HCT116 (cell line): ENCODE measurements at regions not wholly inside any gene's neighbourhood (a gene's known extent, or its start where the extent isn't known, plus 50 kb on each side); places are given as distances from the start of the nearest gene placed in this dataset.

Experiments used
- ATAC-seq: fragments of 200-7000 bp; cut with Tn5 transposase; 2 replicates; pipeline ENCODE4 v1.9.1; 2020; ENCODE audit warnings: mild to moderate bottlenecking, moderate library complexity
- BruUV-seq: library from RNA; stranded (reverse); fragments of 400-500 nt; replicated peaks from 2 replicates; lab custom pipeline; 2021; lab: Mats Ljungman, UMichigan
- CTCF ChIA-PET: fragments of 300-600 bp; sonication (Branson Sonifier 250); formaldehyde crosslinking; loops from one replicate; lab custom pipeline; 2021; ENCODE audit warnings: antibody characterized with exemption; lab: Charles Lee
- POLR2A ChIA-PET: fragments of 300-600, 350-600 bp; sonication (Branson Sonifier 250); formaldehyde crosslinking; loops from one replicate; lab custom pipeline; 2021; ENCODE audit warnings: antibody characterized with exemption; lab: Charles Lee
- RAD21 ChIA-PET, 2 experiments: fragments of 300-600 bp; sonication (Branson Sonifier 250); formaldehyde crosslinking; loops; one replicate each; lab custom pipeline; 2023; ENCODE audit warnings: low total read pairs in 2 of 2; ENCODE audit not compliant: uncharacterized antibody in 2 of 2, unreplicated experiment in 2 of 2, low non-redundant PET in 1 of 2; lab: Charles Lee
- DNase-seq: peaks from one replicate; pipeline ENCODE4 v3.0.0-alpha.2; 2010; ENCODE audit warnings: low read depth, low spot score
- H2AFZ ChIP-seq: fragments of 200-600 bp; shearing (Covaris generic), sonication (generic); 2 replicates; pipeline ENCODE4 v1.6.1; 2017; ENCODE audit warnings: low read depth, mixed run types, mixed read lengths, antibody characterized with exemption, low read length; ENCODE audit not compliant: poor library complexity, severe bottlenecking
- H3K27ac ChIP-seq: 2 replicates; pipeline ENCODE4 v1.5.1; 2012; ENCODE audit warnings: low read depth, low read length
- H3K27me3 ChIP-seq: fragments of 200-600 bp; sonication (generic); 2 replicates; pipeline ENCODE4 v1.6.1; 2016; ENCODE audit warnings: mixed run types, low read length, mixed read lengths; ENCODE audit not compliant: insufficient read depth
- H3K36me3 ChIP-seq, 2 experiments: fragments of 200-500 bp in 1 of 2; fragments of 200-600 bp in 1 of 2; sonication (Bioruptor generic) in 1 of 2; sonication (generic) in 1 of 2; 2 replicates each; pipeline versions ENCODE4 v1.5.1 to v1.6.1; 2014 to 2016; ENCODE audit warnings: low read length in 2 of 2, inconsistent platforms in 1 of 2, mixed read lengths in 1 of 2, mixed run types in 1 of 2; ENCODE audit not compliant: insufficient read depth in 2 of 2, control insufficient read depth in 1 of 2
- H3K4me1 ChIP-seq, 2 experiments: fragments of 200-600 bp in 1 of 2; sonication (generic) in 1 of 2; 2 replicates each; pipeline versions ENCODE4 v1.5.1 to v1.6.1; 2012 to 2017; ENCODE audit warnings: low read length in 2 of 2, inconsistent platforms in 1 of 2, mild to moderate bottlenecking in 1 of 2, mixed read lengths in 1 of 2, mixed run types in 1 of 2, moderate library complexity in 1 of 2; ENCODE audit not compliant: insufficient read depth in 2 of 2, control insufficient read depth in 1 of 2
- H3K4me2 ChIP-seq: fragments of 200-600 bp; sonication (generic); 2 replicates; pipeline ENCODE4 v1.6.1; 2017; ENCODE audit warnings: mixed run types, low read length, mixed read lengths
- H3K4me3 ChIP-seq, 2 experiments: fragments of 200-600 bp in 1 of 2; sonication (generic) in 1 of 2; replicated peaks in 1 of 2; 2 replicates each; pipeline ENCODE4 v1.5.1; 2011 to 2016; ENCODE audit warnings: low read length in 2 of 2, control low read depth in 1 of 2, low read depth in 1 of 2, mild to moderate bottlenecking in 1 of 2, mixed read lengths in 1 of 2, mixed run types in 1 of 2
- H3K79me2 ChIP-seq: fragments of 200-600 bp; sonication (generic); 2 replicates; pipeline ENCODE4 v1.6.1; 2017; ENCODE audit warnings: mild to moderate bottlenecking, mixed run types, low read length, moderate library complexity, mixed read lengths; ENCODE audit not compliant: insufficient read depth
- H3K9ac ChIP-seq: fragments of 200-600 bp; sonication (generic); 2 replicates; pipeline ENCODE4 v1.6.1; 2016; ENCODE audit warnings: low read length, mixed read lengths
- H3K9me2 ChIP-seq: fragments of 200-600 bp; sonication (generic), shearing (Covaris generic); 2 replicates; pipeline ENCODE4 v1.6.1; 2017; ENCODE audit warnings: mixed run types, mild to moderate bottlenecking, moderate library complexity; ENCODE audit not compliant: insufficient read depth
- H3K9me3 ChIP-seq, 2 experiments: fragments of 200-500 bp in 1 of 2; fragments of 200-600 bp in 1 of 2; sonication (Bioruptor generic) in 1 of 2; sonication (generic) in 1 of 2; 2 replicates each; pipeline ENCODE4 v1.6.1; 2014 to 2017; ENCODE audit warnings: low read length in 2 of 2, mixed read lengths in 2 of 2, inconsistent platforms in 1 of 2, low read depth in 1 of 2, mild to moderate bottlenecking in 1 of 2, mixed run types in 1 of 2, moderate library complexity in 1 of 2; ENCODE audit not compliant: control insufficient read depth in 1 of 2, insufficient read depth in 1 of 2
- H4K20me1 ChIP-seq: fragments of 200-600 bp; sonication (generic), shearing (Covaris generic); 2 replicates; pipeline ENCODE4 v1.6.1; 2017; ENCODE audit warnings: mixed run types, mild to moderate bottlenecking, moderate library complexity; ENCODE audit not compliant: insufficient read depth
- ATF3 ChIP-seq: IDR thresholded peaks from 2 replicates; pipeline ENCODE4 v1.6.1; 2012
- CBX3 ChIP-seq: IDR thresholded peaks from 2 replicates; pipeline ENCODE4 v1.6.1; 2012; ENCODE audit warnings: low read depth
- CEBPB ChIP-seq: IDR thresholded peaks from 2 replicates; pipeline ENCODE4 v1.6.1; 2012; ENCODE audit warnings: low read depth
- EGR1 ChIP-seq: IDR thresholded peaks from 2 replicates; pipeline ENCODE4 v1.6.1; 2012; ENCODE audit warnings: low read depth
- ELF1 ChIP-seq: IDR thresholded peaks from 2 replicates; pipeline ENCODE4 v1.6.1; 2012; ENCODE audit warnings: low read depth, borderline replicate concordance
- EZH2phosphoT487 ChIP-seq: fragments of 200-600 bp; IDR thresholded peaks from 2 replicates; pipeline ENCODE4 v1.6.1; 2018; ENCODE audit warnings: antibody characterized with exemption, borderline replicate concordance
- JUND ChIP-seq: IDR thresholded peaks from 2 replicates; pipeline ENCODE4 v1.6.1; 2012
- POLR2A ChIP-seq: IDR thresholded peaks from 2 replicates; pipeline ENCODE4 v1.7.0; 2011; ENCODE audit warnings: borderline replicate concordance; ENCODE audit not compliant: insufficient read depth, insufficient read length; ENCODE audit errors: extremely low read depth
- SP1 ChIP-seq: IDR thresholded peaks from 2 replicates; pipeline ENCODE4 v1.6.1; 2012; ENCODE audit warnings: low read depth
- SRF ChIP-seq: IDR thresholded peaks from 2 replicates; pipeline ENCODE4 v1.6.1; 2012; ENCODE audit warnings: low read depth
- TCF7L2 ChIP-seq: IDR thresholded peaks from 2 replicates; pipeline ENCODE4 v1.7.0; 2011; ENCODE audit warnings: borderline replicate concordance, inconsistent platforms; ENCODE audit not compliant: insufficient read depth, insufficient read length; ENCODE audit errors: extremely low read depth
- YY1 ChIP-seq: IDR thresholded peaks from 2 replicates; pipeline ENCODE4 v1.6.1; 2011; ENCODE audit warnings: low read length, low read depth, moderate library complexity, mild to moderate bottlenecking; ENCODE audit not compliant: insufficient replicate concordance; ENCODE audit errors: extremely low read depth
- ZBTB33 ChIP-seq: IDR thresholded peaks from 2 replicates; pipeline ENCODE4 v1.6.1; 2011; ENCODE audit warnings: mild to moderate bottlenecking, low read length, moderate library complexity; ENCODE audit not compliant: insufficient replicate concordance; ENCODE audit errors: extremely low read depth
- ZFX ChIP-seq: fragments of 450-650 bp; IDR thresholded peaks from 2 replicates; pipeline ENCODE4 v1.6.1; 2017
- ZNF274 ChIP-seq: fragments of 200-500 bp; sonication (Bioruptor generic); IDR thresholded peaks from 2 replicates; pipeline ENCODE4 v1.6.1; 2014; ENCODE audit warnings: mild to moderate bottlenecking, low read depth, low read length, inconsistent platforms
- intact Hi-C: fragments of 100-400 bp; cut with micrococcal nuclease; formaldehyde crosslinking; loops from 2 replicates; pipeline ENCODE4 v1.10.0; 2022

GRCh38 chr9:124135813-124136365, 121.9 kb upstream of the NEK6 start:
- no TSS peak for BruUV-seq
- ATAC-seq = no peak
- ChIA-PET POLR2A (no interaction called here), RAD21 (interaction anchor here in 1 of 2 experiments (0.7 kb wide), 1 partner anchor 15 kb away, joined by 4 read pairs; no protein-coding TSS in a partner anchor), CTCF (interaction anchor here (1.5 kb wide), 1 partner anchor 9 kb away, joined by 3 read pairs; no protein-coding TSS in a partner anchor)
- no peak overlapping the region for H3K4me3 ChIP-seq
- H3K27me3 ChIP-seq = no peaks in the 10 kb centered on the region
- intact Hi-C loops = no loop called here
- H3K27ac ChIP-seq = no peak overlapping the region
- no peaks in the 10 kb centered on the region for H3K9me2 ChIP-seq
- H3K4me1 ChIP-seq = peaks cover 3 to 23% of the 10 kb centered on the region in 2 experiments; a peak in 3 of 4 replicates
- TF ChIP-seq JUND (no peak), SP1 (no peak), CBX3 (no peak), CEBPB (no peak), TCF7L2 (no peak), YY1 (no peak), EZH2phosphoT487 (no peak), POLR2A (no peak), ZBTB33 (no peak), ZNF274 (no peak), EGR1 (no peak), ELF1 (no peak), ATF3 (no peak), ZFX (no peak), SRF (no peak)
- no peaks in the 10 kb centered on the region for H3K36me3 ChIP-seq
- H4K20me1 ChIP-seq = no peaks in the 10 kb centered on the region
- H3K4me2 ChIP-seq = no peak overlapping the region
- H3K79me2 ChIP-seq = no peaks in the 10 kb centered on the region
- H2AFZ ChIP-seq = no peak overlapping the region
- H3K9me3 ChIP-seq = no peaks in the 10 kb centered on the region
- DNase-seq = no peak
- no peak overlapping the region for H3K9ac ChIP-seq
